GM18951 (cell line): ENCODE measurements at regions not wholly inside any gene's neighbourhood (a gene's known extent, or its start where the extent isn't known, plus 50 kb on each side); places are given as distances from the start of the nearest gene placed in this dataset.

Source experiments
- POLR2A ChIP-seq: IDR thresholded peaks from 4 replicates; pipeline ENCODE4 v1.6.1; 2011; ENCODE audit warnings: mild to moderate bottlenecking; ENCODE audit not compliant: insufficient read length, insufficient read depth; ENCODE audit errors: extremely low read depth
- in situ Hi-C: fragments of 300-500 bp; cut with MboI; formaldehyde crosslinking; loops from one replicate; pipeline ENCODE4 v1.12.0; 2022; ENCODE audit warnings: low sequenced_read_pairs, mixed read lengths, inconsistent platforms; ENCODE audit not compliant: unreplicated experiment

- no peak for TF ChIP-seq POLR2A
- in situ Hi-C loops, result loop anchor here (25.0 kb wide), 1 partner anchor 1171 kb away; no protein-coding TSS in a partner anchor
Observed at GRCh38 chr4:16290681-16291420, 64.6 kb upstream of the TAPT1 start.

- no peak for TF ChIP-seq POLR2A
- in situ Hi-C loops, result loop anchor here (25.0 kb wide), 1 partner anchor 1172 kb away; no protein-coding TSS in a partner anchor
Observed at GRCh38 chr4:16289897-16290554, 63.8 kb upstream of the TAPT1 start.

- in situ Hi-C loops, result loop anchor here (25.0 kb wide), 1 partner anchor 1178 kb away; no protein-coding TSS in a partner anchor
- no peak for TF ChIP-seq POLR2A
Observed at GRCh38 chr4:16284050-16284449, 57.8 kb upstream of the TAPT1 start.

GRCh38 chr4:16278178-16278577 is 51.9 kb upstream of the TAPT1 start:
- no peak for TF ChIP-seq POLR2A
- in situ Hi-C loops, result loop anchor here (25.0 kb wide), 1 partner anchor 1184 kb away; no protein-coding TSS in a partner anchor
